HAP-1 (cell line): ENCODE measurements at regions not wholly inside any gene's neighbourhood (a gene's known extent, or its start where the extent isn't known, plus 50 kb on each side); places are given as distances from the start of the nearest gene placed in this dataset.
"Not testable (repeated sequence)": the region's sequence is repeated elsewhere in the genome, so short reads cannot be mapped to it uniquely, and the experiment has no call there.

ENCODE experiments used
- DNase-seq, 2 experiments: peaks; one replicate each; pipeline ENCODE4 v3.0.0-alpha.2; 2016 to 2020; ENCODE audit warnings: low spot score in 2 of 2
- H3K27me3 ChIP-seq: fragments of 250-450 bp; sonication (Bioruptor Pico); 2 replicates; pipeline ENCODE4 v1.5.1; 2020; ENCODE audit warnings: low read depth, mild to moderate bottlenecking, moderate library complexity
- H3K36me3 ChIP-seq: fragments of 250-450 bp; sonication (Bioruptor Pico); replicated peaks from 2 replicates; pipeline ENCODE4 v1.5.1; 2020; ENCODE audit warnings: mild to moderate bottlenecking
- H3K4me1 ChIP-seq: fragments of 250-450 bp; sonication (Bioruptor Pico); 2 replicates; pipeline ENCODE4 v1.5.1; 2020; ENCODE audit warnings: mild to moderate bottlenecking
- H3K4me3 ChIP-seq: fragments of 250-450 bp; sonication (Bioruptor Pico); 2 replicates; pipeline ENCODE4 v1.5.1; 2020; ENCODE audit warnings: mild to moderate bottlenecking, moderate library complexity
- H3K9me3 ChIP-seq: fragments of 250-450 bp; sonication (Bioruptor Pico); 2 replicates; pipeline ENCODE4 v1.5.1; 2020; ENCODE audit warnings: mild to moderate bottlenecking, moderate library complexity
- in situ Hi-C: fragments of 300-500 bp; cut with MboI; formaldehyde crosslinking; loops from 3 replicates; pipeline ENCODE4 v1.14.3; 2020; ENCODE audit warnings: low sequenced_read_pairs, inconsistent platforms, mixed read lengths

DNA sequence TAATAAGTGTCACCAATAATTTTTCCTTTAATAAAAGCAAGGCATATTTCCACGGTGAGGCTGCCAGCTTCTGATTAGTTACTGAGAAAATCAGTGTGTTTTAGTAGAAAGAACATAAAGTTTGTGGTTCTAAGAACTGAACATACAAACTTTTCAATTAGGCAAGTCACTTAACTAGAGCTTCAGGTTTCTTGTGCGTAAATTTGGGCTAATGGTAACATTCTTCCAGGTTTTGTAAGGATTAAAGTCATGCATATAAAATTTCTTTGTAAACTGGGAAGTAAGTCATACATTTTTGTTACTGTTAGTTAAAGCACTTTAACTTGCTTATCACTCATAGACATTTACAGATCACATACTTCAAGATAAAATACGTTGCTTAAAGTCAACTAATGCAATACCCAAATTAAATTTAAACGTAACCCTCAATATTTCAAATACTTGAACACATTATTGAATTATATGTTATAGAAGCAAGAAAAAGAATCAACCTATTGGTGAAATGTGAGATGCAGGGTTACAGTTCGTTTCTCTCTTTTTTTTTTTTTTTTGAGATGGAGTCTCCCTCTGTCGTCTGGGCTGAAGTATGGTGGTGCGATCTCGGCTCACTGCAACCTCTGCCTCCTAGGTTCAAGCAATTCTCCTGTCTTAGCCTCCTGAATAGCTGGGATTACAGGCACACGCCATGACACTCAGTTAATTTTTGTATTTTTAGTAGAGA is 327.3 kb upstream of the NOX3 start:
- no peak for DNase-seq
- Histone ChIP-seq H3K27me3 (no peaks in the 10 kb centered on the region), H3K4me3 (no peak overlapping the region), H3K4me1 (0 out of 2 replicates have a peak, but pooled peaks cover 5% of the 10 kb centered on the region), H3K36me3 (no peaks in the 10 kb centered on the region), H3K9me3 (no peaks in the 10 kb centered on the region)
- in situ Hi-C loops = no loop called here

DNA sequence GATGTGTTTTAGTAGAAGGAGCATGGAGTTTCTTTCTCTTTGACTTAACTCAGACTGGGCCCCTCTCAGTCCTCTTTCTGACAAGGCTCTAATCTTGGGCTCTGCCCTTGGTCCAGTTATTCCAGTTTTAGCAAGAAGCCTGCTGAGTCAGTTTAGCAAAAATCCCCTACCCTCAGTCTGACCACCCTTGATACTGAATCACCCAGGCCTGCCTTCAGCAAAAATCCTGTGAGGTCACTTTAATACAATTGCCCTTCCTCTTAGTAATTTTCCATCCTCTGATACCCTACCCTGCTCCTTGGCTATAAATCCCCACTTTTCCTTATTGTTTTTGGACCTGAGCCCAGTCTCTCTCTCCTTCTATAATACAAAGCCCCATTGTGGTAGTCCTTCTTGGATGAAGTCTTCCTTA is 326.7 kb upstream of the NOX3 start:
- Histone ChIP-seq H3K9me3 (no peaks in the 10 kb centered on the region), H3K36me3 (no peaks in the 10 kb centered on the region), H3K27me3 (no peaks in the 10 kb centered on the region), H3K4me1 (0 out of 2 replicates have a peak, but pooled peaks cover 5% of the 10 kb centered on the region), H3K4me3 (no peak overlapping the region)
- DNase-seq = peak; percentile 8
- in situ Hi-C loops = no loop called here

DNA sequence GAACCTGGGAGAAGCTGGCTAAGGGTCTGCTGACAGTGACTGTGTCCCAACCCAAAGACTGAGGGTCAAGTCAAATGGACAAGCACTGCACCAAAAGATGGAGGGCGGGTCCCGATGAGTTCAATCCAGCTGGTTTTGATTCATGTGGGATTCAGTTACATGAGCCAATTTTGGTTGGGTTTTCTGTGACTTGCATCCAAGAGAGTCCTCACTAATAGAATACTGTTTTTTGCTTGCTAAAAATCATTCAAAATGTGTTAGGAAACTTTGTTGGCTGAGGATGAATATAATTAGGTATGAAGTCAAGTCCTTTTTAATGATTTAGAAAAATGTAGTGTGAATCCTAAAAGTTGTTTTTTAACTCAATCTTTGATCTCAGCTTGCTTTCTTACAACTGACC is 323.8 kb upstream of the NOX3 start:
- H3K4me1 ChIP-seq = peaks cover 8% of the 10 kb centered on the region; the same call in 1 of the 2 replicates
- H3K4me3 ChIP-seq = no peak overlapping the region
- in situ Hi-C loops = no loop called here
- no peaks in the 10 kb centered on the region for H3K36me3 ChIP-seq
- H3K27me3 ChIP-seq = no peaks in the 10 kb centered on the region
- no peaks in the 10 kb centered on the region for H3K9me3 ChIP-seq
- DNase-seq = no peak

DNA sequence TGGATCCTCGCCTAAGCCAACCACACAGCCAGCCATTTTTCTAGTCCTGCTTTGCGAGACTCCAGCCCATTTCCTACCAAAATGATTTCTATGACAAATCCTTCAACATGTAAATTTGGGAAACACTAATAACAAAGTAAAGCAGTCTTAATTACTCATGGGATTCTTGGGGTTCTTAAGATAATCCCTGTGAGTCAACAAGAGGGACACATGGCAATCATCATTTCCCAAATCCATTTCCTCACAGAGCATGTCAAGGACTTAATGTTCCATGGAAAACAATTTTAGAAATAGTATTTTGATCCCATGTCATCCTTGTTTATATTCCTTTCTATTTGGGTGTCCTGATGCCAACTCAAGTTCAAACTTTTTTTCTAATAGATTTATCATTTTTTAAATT is 322.7 kb upstream of the NOX3 start:
- DNase-seq = no peak
- Histone ChIP-seq H3K4me3 (no peak overlapping the region), H3K36me3 (no peaks in the 10 kb centered on the region), H3K9me3 (no peaks in the 10 kb centered on the region), H3K27me3 (no peaks in the 10 kb centered on the region), H3K4me1 (peaks cover 8% of the 10 kb centered on the region; the same call in 1 of the 2 replicates)
- in situ Hi-C loops = no loop called here

DNA sequence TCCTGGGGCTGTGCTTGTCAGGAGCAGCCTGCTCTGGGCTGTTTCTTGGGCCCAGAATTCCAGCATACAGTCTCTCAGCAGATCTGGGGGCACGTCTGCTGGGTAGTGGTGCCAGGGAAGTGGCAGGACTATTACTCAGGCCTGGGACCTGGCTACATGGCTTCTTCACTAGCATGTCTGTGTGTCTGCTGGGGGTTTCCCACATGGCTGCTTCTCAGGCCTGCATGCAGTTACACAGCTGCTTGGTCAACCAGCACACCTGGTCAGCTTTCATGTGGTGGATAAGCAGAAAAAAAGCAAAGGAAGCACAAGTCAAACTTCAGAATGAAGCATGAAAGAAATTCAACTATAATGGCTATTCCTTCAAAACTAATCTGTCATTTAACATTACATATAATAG is 316.2 kb upstream of the NOX3 start:
- H3K4me1 ChIP-seq = peaks cover 3% of the 10 kb centered on the region; the same call in 1 of the 2 replicates
- in situ Hi-C loops = no loop called here
- no peaks in the 10 kb centered on the region for H3K27me3 ChIP-seq
- no peaks in the 10 kb centered on the region for H3K36me3 ChIP-seq
- no peak for DNase-seq
- no peak overlapping the region for H3K4me3 ChIP-seq
- no peaks in the 10 kb centered on the region for H3K9me3 ChIP-seq

DNA sequence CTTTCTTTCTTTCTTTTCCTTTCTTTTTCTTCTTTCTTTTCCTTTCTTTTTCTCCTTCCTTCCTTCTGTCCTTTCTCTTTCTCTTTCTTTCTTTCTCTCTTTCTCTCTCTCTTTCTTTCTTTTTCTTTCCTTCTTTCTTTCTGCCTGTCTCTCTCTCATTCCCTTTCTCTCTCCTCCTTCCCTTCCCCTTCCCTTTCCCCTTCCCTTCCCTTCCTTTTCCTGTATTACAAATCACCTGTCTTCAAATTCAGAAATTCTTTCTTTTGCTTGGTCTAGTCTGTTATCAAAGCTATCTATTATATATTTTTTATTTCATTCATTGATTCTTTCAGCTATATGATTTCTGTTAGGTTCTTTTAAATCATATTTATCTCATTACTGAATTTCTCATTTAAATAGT is 315.2 kb upstream of the NOX3 start:
- no peaks in the 10 kb centered on the region for H3K36me3 ChIP-seq
- in situ Hi-C loops = no loop called here
- no peak overlapping the region for H3K4me3 ChIP-seq
- DNase-seq = no peak
- no peaks in the 10 kb centered on the region for H3K27me3 ChIP-seq
- no peaks in the 10 kb centered on the region for H3K9me3 ChIP-seq
- H3K4me1 ChIP-seq = peaks cover 3% of the 10 kb centered on the region; the same call in 1 of the 2 replicates

DNA sequence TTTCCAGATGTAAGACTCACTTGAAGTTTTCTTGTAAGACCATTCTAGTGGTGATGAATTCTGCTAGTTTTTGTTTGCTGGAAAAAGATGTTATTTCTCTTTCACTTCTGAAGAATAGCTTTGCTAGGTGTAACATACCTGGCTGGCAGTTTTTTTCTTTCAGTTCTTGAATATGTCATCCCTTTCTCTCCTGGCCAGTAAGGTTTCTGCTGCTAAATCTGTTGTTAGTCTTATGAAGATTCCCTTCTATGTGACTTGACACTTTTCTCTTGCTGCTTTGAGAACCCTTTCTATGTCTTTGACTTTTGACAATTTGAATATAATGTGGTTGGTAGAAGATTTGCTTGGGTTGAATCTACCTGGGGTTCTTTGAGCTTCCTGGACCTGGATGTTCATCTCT is 314.7 kb upstream of the NOX3 start:
- no peaks in the 10 kb centered on the region for H3K36me3 ChIP-seq
- no peaks in the 10 kb centered on the region for H3K27me3 ChIP-seq
- no peaks in the 10 kb centered on the region for H3K9me3 ChIP-seq
- in situ Hi-C loops = no loop called here
- no peak for DNase-seq
- H3K4me3 ChIP-seq = no peak overlapping the region
- peaks cover 3% of the 10 kb centered on the region; the same call in 1 of the 2 replicates for H3K4me1 ChIP-seq

DNA sequence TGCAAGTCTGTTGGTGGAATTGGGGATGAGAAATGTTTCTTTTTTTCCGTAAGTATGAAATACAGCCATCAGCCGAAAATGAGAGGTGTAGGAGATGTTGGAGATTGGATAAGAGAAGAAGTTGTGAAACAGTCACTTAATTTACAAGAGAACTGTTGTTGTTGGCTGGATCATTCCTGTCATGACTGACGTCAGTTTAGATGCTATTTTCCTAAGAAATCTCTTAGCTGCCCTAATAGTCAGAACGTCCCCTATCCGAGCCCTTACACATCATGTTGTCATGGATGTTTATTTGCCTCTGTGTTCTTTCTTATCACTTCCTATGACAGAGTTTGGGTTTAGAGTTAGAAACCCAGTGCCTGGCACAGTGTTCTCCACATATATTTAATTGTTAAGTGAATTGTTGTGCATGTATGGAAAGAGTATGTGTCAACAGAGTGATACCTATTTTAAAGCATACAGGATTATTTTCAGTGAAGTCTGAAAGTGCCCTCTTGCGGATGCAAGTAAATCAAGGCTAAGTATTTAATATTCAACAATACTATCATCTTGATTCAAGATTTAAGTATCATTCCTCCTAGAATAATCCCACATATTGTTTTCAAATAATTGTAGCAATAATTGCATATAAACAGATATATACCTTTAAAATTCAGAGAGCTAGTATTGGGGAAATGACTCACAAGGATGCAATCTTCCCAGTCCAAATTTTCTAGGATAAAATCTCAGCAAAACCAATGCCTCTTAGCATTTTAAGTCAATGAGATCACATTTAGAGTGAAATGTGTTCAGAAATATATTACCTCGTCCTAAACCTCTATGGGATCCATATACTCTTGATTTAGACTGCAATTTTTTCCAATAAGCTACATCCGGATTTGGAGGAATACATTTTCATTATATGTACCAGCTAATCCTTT is 309.9 kb upstream of the NOX3 start:
- no peak for DNase-seq
- Histone ChIP-seq H3K9me3 (no peaks in the 10 kb centered on the region), H3K27me3 (no peaks in the 10 kb centered on the region), H3K36me3 (no peaks in the 10 kb centered on the region), H3K4me3 (no peak overlapping the region), H3K4me1 (no peaks in the 10 kb centered on the region)
- in situ Hi-C loops = no loop called here

DNA sequence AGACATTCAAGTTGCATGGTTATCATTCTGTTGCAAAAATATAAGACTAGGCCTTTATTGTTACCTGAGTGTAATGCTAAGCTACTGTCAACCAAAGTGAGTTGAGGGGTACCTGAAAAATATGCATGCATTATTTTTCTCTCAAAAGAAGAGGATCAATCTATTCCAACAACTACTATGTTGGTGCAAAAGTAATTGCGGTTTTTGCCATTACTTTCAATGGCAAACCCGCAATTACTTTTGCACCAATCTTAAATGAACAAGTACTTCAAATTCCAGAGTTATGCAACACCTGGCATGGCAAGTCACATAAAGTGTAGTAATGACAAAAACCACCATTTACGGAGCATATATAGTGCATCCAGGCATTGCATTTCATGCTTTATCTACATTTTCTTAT is 307.0 kb upstream of the NOX3 start:
- DNase-seq = no peak
- Histone ChIP-seq H3K36me3 (no peaks in the 10 kb centered on the region), H3K9me3 (no peaks in the 10 kb centered on the region), H3K4me1 (no peaks in the 10 kb centered on the region), H3K4me3 (no peak overlapping the region), H3K27me3 (no peaks in the 10 kb centered on the region)
- in situ Hi-C loops = no loop called here

DNA sequence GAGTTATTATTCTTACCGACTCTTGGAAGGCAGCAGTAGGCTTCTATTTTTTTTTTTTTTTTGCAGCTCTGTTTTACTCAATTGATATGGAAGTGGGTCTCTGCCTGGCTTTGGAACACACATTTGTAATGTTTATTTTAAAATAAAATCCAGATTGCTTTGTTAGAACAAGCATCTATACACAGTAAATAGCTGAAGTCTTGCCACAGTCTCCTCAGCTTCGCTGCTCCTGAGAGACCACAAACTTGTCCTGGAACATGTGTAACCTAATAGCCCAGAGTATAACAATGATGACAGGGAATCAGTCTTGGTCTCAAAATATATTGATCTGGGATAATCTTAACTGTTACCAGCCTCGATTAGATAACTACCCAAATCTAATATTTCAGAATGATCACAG is 299.8 kb upstream of the NOX3 start:
- in situ Hi-C loops = no loop called here
- Histone ChIP-seq H3K4me3 (no peak overlapping the region), H3K36me3 (no peaks in the 10 kb centered on the region), H3K27me3 (no peaks in the 10 kb centered on the region), H3K4me1 (no peaks in the 10 kb centered on the region), H3K9me3 (0 out of 2 replicates have a peak, but pooled peaks cover 3% of the 10 kb centered on the region)
- no peak for DNase-seq

DNA sequence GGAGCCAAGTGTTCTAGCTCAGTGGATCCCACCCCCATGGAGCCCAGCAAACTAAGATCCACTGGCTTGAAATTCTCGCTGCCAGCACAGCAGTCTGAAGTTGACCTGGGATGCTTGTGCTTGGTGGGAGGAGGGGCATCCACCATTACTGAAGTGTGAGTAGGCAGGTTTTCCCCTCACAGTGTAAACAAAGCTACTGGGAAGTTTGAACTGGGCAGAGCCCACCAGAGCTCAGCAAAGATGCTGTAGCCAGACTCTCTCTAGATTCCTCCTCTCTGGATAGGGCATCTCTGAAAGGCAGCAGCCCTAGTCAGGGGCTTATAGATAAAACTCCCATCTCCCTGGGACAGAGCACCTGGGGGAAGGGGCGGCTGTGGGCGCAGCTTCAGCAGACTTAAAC is 293.1 kb upstream of the NOX3 start:
- not testable (repeated sequence) for H3K36me3 ChIP-seq, DNase-seq

DNA sequence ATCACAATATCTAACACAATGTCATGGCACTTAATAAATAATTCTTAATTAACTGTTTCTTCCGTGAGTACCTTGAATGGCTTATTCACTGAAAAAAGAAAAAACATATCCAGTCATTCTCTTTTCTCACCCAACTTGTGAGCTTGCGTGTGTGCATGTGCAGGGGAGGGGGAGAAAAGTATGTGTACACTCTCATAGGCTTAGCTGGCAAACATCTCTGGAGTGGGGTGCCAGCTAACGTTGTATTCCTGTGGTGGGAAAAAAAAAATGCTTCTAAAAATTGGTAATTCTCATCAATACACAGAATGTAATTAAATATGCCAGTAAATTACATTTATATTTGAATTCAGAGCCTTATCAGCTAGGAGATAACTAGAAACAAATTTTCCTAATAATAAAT is 291.9 kb upstream of the NOX3 start:
- DNase-seq = no peak
- Histone ChIP-seq H3K4me3 (no peak overlapping the region), H3K4me1 (no peaks in the 10 kb centered on the region), H3K9me3 (0 out of 2 replicates have a peak, but pooled peaks cover 3% of the 10 kb centered on the region), H3K27me3 (0 out of 2 replicates have a peak, but pooled peaks cover 3% of the 10 kb centered on the region), H3K36me3 (no peaks in the 10 kb centered on the region)
- in situ Hi-C loops = no loop called here

More for the DNA sequence above, 293.1 kb upstream of the NOX3 start:
- H3K4me3 ChIP-seq, H3K4me1 ChIP-seq, in situ Hi-C loops, H3K9me3 ChIP-seq, H3K27me3 ChIP-seq: not testable (repeated sequence)

DNA sequence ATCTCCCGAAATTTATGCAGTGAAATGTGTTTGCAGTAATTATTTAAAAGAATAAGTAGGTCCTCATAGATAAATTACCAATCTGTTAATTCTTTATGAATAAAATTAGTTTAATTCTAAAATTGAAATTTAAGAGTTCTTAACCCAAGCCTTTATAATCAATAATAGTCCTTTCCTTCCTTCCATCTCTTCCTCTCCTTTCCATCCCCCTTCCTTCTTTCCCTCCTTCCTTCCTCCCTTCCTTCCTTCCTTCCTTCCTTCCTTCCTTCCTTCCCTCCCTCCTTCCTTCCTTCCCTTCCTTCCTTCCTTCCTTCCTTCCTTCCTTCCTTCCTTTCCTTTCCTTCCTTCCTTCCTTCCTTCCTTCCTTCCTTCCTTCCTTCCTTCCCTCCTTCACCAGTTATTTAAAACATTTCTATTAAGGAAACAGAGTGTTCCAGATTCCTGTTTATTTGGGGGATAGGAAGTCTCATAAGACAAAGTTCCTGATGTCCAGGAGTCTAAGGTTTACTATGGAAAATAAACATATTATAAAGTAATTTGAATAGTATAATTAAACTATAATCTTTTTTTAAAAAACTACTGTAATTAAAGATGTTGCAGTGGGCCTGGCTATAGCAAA is 285.3 kb upstream of the NOX3 start:
- no peak for DNase-seq
- in situ Hi-C loops = no loop called here

More for the DNA sequence above, 285.3 kb upstream of the NOX3 start:
- H3K4me1 ChIP-seq = no peaks in the 10 kb centered on the region
- no peaks in the 10 kb centered on the region for H3K36me3 ChIP-seq
- H3K4me3 ChIP-seq = no peak overlapping the region
- no peaks in the 10 kb centered on the region for H3K9me3 ChIP-seq
- H3K27me3 ChIP-seq = 0 out of 2 replicates have a peak, but pooled peaks cover 3% of the 10 kb centered on the region
